VCaP (cell line): ENCODE measurements at regions not wholly inside any gene's neighbourhood (a gene's known extent, or its start where the extent isn't known, plus 50 kb on each side); places are given as distances from the start of the nearest gene placed in this dataset.

ENCODE experiments used
- H3K27ac ChIP-seq: fragments of 450-650 bp; 2 replicates; pipeline ENCODE4 v1.5.1; 2017
- CTCF ChIP-seq: fragments of 450-650 bp; conservative IDR thresholded peaks from 2 replicates; pipeline ENCODE4 v1.5.1; 2017; ENCODE audit warnings: mild to moderate bottlenecking, moderate library complexity

- TF ChIP-seq CTCF, result no peak
- H3K27ac ChIP-seq, result no peak overlapping the region
Observed at GRCh38 chr15:25987638-25988037, 124.5 kb upstream of the ATP10A start.

DNA sequence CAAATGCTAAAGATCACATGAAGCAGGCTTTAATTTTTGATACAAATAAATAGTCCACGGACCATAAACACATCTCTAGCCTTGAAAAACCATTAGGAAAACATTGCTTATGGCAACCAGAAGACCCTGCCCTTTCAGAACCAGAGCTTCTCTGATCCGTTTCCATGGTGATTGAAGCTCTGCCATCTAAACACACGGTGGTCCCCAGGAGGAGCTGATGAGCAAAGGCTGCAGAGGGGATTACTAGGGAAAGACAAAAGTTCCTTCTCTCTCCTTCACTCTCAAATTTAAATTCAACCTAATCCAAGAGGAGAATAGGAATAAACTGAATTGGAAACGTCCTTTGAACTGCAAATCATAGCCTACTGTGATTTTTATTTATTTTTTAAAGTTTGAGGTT, 122.0 kb upstream of the ATP10A start:
- no peak for TF ChIP-seq CTCF
- no peak overlapping the region for H3K27ac ChIP-seq

- TF ChIP-seq CTCF, result no peak
- no peak overlapping the region for H3K27ac ChIP-seq
Observed at GRCh38 chr15:25982736-25983135, 119.6 kb upstream of the ATP10A start.

GRCh38 chr15:25981114-25981513, 118.0 kb upstream of the ATP10A start:
- no peak for TF ChIP-seq CTCF
- no peak overlapping the region for H3K27ac ChIP-seq

GRCh38 chr15:25972141-25972675, 109.1 kb upstream of the ATP10A start:
- no peak for TF ChIP-seq CTCF
- no peak overlapping the region for H3K27ac ChIP-seq

GRCh38 chr15:25971053-25971452, 107.9 kb upstream of the ATP10A start:
- no peak for TF ChIP-seq CTCF
- no peak overlapping the region for H3K27ac ChIP-seq

- no peak for TF ChIP-seq CTCF
- H3K27ac ChIP-seq, result no peak overlapping the region
Observed at GRCh38 chr15:25969886-25970285, 106.8 kb upstream of the ATP10A start.

DNA sequence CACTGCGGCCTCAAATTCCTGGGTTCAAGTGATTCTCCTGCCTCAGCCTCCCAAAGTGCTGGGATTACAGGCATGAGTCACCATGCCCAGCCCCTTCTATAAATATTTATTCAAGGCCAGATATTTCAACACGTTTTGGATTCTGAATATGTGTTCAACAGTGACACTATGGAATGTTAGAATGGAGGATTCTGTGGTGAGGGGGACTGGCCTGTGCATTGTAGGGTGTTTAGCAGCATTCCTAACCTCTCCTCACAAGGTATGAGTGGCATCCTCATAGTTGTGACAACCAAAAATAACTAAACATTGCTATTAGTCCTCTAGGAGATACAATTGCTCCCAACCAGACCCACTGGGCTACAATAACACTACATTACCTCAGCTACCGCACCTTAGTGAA, 104.0 kb upstream of the ATP10A start:
- no peak overlapping the region for H3K27ac ChIP-seq
- no peak for TF ChIP-seq CTCF
